ENCODE measurements at regions not wholly inside any gene's neighbourhood (a gene's known extent, or its start where the extent isn't known, plus 50 kb on each side); places are given as distances from the start of the nearest gene placed in this dataset.

DNA sequence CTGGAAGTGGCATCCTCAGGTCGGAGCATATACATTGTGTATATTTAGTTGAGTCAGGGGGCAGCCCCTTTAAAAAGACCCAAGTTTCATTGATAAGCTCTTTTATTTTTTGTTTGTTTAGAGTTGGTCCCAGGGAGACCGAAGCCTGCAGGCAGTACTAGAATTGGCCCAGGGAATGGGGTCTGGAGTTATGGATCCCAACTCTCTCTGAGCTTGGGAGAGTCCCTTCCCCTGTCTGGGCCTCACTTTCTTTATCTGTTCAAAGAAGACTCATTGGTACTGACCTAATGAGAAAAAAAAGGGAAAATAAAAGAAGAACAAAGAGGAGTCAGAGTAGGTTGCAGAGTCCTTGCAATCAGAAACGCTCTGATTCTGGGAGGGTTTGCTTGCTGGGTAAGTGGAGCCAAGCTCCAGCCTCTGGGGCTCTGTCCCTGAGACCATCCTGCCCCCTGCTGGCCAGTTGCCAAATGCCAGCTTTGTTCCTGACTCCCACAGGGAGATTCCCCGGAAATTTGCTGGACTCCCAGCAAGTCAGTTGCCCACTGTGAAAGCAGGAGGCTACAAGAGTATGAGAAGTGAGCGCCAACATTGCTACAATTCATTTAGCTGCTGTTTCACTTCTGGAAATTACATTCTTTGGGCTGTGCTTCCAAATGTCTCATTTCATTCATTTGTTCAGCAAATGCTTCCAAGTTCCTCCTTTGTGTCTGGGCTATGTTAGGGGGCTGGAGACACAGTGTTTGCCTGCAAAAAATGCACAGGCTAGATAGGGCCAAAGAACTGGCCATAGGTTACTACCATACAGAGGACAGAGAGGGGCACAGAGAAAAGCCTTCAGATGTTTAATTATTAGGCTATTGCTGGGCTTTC is 156.2 kb downstream of the MELK start:
- TF ChIP-seq, protein P1, sequence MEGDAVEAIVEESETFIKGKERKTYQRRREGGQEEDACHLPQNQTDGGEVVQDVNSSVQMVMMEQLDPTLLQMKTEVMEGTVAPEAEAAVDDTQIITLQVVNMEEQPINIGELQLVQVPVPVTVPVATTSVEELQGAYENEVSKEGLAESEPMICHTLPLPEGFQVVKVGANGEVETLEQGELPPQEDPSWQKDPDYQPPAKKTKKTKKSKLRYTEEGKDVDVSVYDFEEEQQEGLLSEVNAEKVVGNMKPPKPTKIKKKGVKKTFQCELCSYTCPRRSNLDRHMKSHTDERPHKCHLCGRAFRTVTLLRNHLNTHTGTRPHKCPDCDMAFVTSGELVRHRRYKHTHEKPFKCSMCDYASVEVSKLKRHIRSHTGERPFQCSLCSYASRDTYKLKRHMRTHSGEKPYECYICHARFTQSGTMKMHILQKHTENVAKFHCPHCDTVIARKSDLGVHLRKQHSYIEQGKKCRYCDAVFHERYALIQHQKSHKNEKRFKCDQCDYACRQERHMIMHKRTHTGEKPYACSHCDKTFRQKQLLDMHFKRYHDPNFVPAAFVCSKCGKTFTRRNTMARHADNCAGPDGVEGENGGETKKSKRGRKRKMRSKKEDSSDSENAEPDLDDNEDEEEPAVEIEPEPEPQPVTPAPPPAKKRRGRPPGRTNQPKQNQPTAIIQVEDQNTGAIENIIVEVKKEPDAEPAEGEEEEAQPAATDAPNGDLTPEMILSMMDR (IDR thresholded peaks at IDR 0.05), result peak; percentile 84

DNA sequence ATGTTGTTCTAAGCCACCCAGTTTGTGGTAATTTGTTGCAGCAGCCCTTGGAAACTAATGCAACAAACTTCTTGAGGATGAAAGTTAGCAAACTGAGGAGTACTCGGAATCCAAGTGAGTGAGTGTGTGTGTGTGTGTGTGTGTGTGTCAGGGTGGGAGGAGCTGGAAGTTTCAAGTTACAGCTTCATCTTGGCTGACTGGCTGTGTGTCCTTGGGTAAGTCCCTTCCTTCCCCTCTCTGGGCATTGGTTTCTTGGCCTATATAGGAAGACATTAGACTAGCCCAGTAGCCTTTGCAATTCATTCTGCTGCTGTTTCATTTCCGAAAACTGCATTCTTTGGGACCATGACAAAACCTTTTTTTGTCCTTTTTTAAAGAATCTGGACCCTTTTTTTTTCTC is 157.2 kb downstream of the MELK start:
- TF ChIP-seq, protein P1 (IDR thresholded peaks at IDR 0.05), result no peak

DNA sequence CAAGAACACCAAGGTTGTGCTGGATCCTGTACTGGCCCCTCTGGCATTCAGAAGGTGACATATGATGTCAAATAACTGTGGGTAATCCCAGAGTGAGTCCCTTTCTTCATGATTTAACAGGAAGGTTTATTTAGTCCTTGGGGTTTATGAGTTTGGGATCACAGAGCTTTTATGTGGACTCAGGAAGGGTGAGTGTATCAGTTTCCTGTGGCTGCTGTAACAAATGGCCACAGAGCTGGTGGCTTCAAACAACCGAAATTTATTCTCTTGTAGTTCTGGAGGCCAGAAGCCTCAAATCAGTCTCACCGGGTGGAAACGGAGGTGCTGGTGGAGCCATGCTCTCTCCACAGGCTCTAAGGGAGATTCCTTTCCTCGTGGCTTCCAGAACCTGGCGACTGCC is 157.7 kb downstream of the MELK start:
- TF ChIP-seq, protein P1 (IDR thresholded peaks at IDR 0.05), result no peak

DNA sequence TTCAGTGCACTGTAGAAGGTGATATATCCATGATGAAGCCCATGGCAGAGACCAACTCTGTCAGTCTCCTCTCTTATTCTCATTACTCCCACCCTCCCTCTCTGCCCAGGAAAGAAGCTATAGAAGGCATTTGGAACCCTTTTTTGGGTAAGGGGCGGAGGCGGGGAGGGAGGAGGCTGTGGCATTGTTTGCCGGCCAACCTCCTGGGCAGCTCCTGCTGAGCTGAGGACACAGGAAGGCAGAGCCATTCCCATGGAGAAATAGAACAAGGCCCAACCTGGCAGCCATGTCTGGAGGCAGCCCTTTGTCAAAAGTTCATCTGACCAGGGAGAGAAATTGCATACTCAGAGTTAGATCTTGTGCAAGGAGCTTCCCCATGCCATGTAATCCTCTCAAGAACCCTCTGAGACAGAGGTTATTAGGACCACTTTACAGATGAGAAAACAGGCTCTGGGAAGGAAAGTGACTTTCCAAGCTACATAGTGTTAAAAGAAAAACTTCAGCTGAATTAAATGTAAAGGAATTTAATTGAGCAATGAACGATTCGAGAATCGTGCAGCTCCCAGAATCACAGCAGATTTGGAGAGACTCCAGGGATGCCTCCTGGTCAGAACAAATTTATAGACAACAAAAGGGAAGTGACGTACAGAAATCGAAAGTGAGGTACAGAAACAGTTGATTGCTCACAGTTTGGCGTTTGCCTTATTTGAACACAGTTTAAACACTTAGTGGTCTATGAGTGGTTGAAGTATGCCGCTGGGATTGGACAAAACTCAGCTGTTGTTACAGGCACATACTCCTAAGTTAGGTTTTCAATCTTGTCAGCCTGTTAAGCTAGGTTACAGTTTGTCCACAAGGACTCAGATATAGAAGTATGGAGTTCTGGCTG is 158.6 kb downstream of the MELK start:
- TF ChIP-seq, protein P1 (IDR thresholded peaks at IDR 0.05), result no peak

DNA sequence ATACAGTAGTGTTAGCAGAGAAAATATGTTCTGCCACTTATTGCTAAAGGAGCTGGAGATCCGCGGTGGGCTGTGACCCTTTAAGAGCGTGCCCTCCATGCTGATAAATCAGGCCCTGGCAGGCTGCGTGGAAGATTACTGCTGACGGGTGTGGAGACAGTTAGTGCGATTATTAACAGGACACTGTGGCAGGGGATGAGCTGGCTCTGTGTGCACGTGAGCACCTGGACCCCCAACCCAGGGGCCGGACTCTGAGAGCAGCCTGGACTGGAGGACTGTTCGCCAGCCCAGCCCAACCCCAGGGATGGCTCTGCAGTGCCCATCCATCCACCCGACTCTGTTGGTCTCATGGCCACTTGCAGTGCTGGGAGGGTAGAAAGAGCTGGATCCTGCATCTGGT is 162.0 kb downstream of the MELK start:
- TF ChIP-seq, protein P1 (IDR thresholded peaks at IDR 0.05), result no peak

DNA sequence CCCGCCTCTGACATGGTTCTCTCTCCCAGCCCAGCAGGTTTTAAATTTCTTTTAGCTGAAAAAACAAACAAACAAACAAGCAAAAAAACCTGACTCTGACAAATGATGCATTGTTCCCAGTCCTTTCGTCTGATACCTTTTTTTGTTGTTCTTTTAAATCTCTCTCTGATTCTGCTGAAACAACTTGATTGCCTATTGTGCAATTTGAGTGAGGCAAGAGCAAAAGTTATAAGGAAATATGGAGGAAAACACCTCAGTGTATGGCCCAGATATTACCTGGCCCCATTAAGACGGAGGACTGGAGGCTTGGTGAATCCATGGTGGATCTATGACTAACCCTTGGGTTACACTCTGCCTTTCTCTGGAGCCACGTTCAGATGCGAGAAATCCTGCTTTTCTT is 164.0 kb downstream of the MELK start:
- TF ChIP-seq, protein P1 (IDR thresholded peaks at IDR 0.05), result no peak

DNA sequence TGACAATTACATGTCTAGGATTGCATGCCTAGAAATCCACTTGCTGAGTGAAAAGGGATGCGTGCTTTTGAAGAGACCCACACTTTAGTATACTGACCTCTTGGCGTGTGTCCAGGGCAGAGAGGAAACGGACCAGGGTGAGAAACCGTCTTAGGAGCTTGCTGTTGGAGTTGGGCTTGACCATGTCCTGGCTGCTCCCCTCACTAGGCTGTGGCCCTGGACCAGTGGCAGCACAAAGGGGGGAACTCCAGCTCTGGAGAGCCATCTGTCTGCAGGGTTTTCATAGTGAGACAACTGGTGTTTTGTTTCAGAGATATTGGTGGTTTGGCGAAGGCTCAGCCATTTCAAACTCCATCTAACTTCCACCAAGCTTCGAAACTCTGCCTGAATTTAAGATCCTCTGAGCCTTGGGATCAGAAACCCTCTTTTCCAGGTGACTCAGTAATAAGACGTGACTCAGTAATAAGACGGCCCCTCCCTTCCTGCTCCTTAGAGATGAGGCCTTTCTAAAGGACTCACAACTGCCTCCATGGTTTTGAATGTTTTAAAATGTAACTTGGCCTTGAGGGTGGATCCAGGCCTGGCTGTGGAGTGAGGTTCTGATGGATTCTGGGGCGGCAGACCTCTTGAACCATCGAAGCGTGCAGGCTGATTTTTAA is 165.8 kb downstream of the MELK start:
- TF ChIP-seq, protein P1 (IDR thresholded peaks at IDR 0.05), result no peak
